Left cardiac atrium (tissue), 4 donors: ENCODE measurements at regions not wholly inside any gene's neighbourhood (a gene's known extent, or its start where the extent isn't known, plus 50 kb on each side); places are given as distances from the start of the nearest gene placed in this dataset.
"Not testable (repeated sequence)": the region's sequence is repeated elsewhere in the genome, so short reads cannot be mapped to it uniquely, and the experiment has no call there.

Source experiments
- ATAC-seq, 2 donors: fragments of 200-7000 bp; cut with Tn5 transposase; one replicate each; pipeline ENCODE4 v1.9.1; 2020; ENCODE audit warnings: mild to moderate bottlenecking in 2 of 2, moderate library complexity in 2 of 2
- DNase-seq: peaks from one replicate; pipeline ENCODE4 v3.0.0-alpha.2; 2020
- intact Hi-C, 2 donors: fragments of 100-400 bp; cut with DNase I; formaldehyde crosslinking; loops; one replicate each; pipeline versions ENCODE4 v1.14.1 to v1.15.1; 2022 to 2023
- donor health status: DM: no; HTN: yes; CAD: no.
- donor health status: DM: no; HTN: yes; CAD: no; lungs with severe emphysema.
- donor health status: DM: yes; HTN: yes; CAD: no.
- donor health status: Dilated cardiomyopathy.

DNA sequence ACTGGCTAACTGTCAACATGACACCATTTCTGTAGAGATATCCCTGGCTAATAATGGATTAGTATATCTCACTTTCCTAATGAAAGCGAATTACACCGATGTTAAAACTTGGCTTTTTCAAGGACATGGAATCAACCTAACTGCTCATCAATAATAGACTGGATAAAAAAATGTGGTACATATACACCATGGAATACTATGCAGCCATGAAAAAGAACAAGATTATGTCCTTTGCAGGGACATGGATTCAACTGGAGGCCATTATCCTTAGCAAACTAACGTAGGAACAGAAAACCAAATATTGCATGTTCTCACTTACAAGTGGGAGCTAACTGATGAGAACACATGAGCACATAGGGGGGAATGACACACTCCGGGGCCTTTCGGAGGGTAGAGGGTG, 62.6 kb downstream of the ZIC1 start:
- DNase-seq (no peak), ATAC-seq (no peak)
- intact Hi-C loops: no loop called here

DNA sequence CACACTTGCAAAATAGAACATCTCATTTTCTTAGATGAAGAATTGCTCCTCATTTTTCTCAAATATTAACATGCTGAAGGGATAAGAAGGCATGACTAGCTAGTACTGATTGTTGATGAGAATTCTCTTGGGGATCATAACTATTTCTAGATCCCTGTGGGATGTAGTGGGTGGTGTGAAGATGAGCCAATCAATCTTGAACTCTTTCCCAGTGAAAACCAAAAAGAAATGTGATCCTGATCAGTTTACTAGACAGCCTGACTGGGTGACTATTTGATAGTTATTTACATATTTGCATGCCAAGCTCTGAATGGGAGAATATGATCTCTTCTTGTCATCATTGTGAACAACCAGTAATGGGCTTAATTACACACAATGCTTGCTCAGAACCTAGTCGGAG, 63.7 kb downstream of the ZIC1 start:
- no peak for DNase-seq
- no peak for ATAC-seq
- intact Hi-C loops: no loop called here

- intact Hi-C loops: no loop called here
- ATAC-seq: no peak
Measured at GRCh38 chr3:147483145-147483544, 74.0 kb downstream of the ZIC1 start.

GRCh38 chr3:147483578-147483977, 74.4 kb downstream of the ZIC1 start:
- ATAC-seq: no peak
- DNase-seq: no peak
- intact Hi-C loops: no loop called here

More at GRCh38 chr3:147483145-147483544, 74.0 kb downstream of the ZIC1 start:
- no peak for DNase-seq

- no peak for ATAC-seq
Measured at GRCh38 chr3:147493065-147493464, 83.9 kb downstream of the ZIC1 start.

GRCh38 chr3:147493666-147494065, 84.5 kb downstream of the ZIC1 start:
- no peak for ATAC-seq
- intact Hi-C loops: no loop called here
- DNase-seq: no peak

More at GRCh38 chr3:147493065-147493464, 83.9 kb downstream of the ZIC1 start:
- no peak for DNase-seq
- intact Hi-C loops: no loop called here

DNA sequence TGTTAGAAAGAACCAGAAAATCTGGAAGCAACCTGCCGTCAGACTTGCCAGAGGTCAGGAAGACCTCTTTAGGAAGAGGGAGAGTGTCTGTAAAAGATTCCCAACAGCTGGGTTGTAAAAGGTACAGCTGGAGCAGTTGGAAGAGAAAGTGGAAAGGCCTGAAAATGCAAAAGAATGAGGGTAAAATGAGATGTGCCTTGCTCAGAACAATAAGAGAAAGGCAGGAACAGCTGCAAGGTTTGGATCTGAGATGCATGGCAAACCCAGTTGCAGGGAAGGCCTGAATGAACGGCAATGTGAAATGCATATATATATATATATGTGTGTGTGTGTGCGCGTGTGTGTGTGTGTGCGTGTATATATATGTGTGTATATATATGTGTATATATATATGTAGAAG, 88.1 kb downstream of the ZIC1 start:
- intact Hi-C loops: no loop called here
- DNase-seq (no peak), ATAC-seq (no peak)

- no peak for DNase-seq
- intact Hi-C loops: no loop called here
- no peak for ATAC-seq
Measured at GRCh38 chr3:147507638-147508286, 98.6 kb downstream of the ZIC1 start.

DNA sequence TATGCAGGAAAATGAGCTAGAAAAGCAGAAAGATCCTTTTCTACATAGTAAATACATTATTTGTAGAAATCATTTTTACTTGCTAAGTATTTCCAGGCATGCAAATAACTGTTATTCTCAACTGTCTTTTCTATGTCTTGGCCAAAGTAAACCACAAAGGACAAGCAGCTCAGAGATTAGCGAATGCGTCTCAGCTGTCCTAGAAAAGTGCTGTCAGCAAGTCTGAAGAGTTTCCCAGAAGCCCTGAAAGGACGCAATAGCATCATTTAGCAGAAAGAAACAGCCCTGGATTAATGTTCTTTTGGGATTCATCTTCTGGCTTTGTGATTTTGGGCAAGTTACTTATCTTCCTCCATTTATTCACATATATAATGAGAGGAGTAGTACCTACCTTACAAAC, 100.3 kb downstream of the ZIC1 start:
- intact Hi-C loops: no loop called here
- no peak for DNase-seq
- ATAC-seq: peak in 1 of 2 donors; percentile 44

- DNase-seq (no peak), ATAC-seq (no peak)
- intact Hi-C loops: no loop called here
Measured at GRCh38 chr3:147513785-147514184, 104.6 kb downstream of the ZIC1 start.

- ATAC-seq (no peak), DNase-seq (no peak)
- intact Hi-C loops: no loop called here
Measured at GRCh38 chr3:147514366-147515160, 105.4 kb downstream of the ZIC1 start.

DNA sequence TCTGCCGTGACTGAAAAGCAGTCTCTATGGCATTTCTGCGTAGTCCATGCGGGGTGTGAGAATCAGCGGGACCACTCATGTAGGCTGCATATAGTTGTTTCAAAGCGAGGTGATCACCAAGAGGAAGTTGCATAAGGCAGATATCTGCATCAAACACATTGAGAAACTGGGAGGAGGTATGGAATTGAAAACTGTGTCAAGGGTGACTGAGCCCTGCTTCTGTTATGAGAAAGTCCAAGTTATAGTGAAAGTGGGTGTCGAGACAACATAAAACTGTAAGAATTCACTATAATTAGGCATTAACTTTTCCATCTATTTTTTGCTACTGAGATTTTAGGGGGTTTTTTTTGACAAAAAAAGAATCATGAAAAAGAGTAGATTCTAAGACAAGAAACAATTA, 109.3 kb downstream of the ZIC1 start:
- ATAC-seq (no peak), DNase-seq (no peak)
- intact Hi-C loops: no loop called here

DNA sequence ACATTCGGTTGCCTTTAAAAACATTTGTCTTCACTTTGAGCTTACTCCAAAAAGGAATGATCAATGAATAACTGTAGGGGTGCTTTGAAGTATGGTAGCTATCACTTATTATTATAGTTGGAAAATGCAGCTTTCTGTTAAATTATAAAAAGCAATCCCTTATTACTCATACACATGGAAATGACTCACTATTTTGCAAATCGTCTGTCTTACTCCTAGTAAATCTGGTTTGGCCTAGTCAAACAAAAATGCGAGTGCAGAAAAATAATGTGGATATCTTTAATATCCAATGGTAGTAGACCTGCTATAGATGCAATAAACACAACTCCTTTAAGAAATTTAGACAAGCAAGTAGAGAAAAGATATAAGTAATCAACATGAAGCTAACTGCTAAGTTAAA, 112.5 kb downstream of the ZIC1 start:
- no peak for ATAC-seq
- intact Hi-C loops: loop anchor here in 1 of 2 donors (10.0 kb wide), 1 partner anchor 57 kb away; no protein-coding TSS in a partner anchor

DNA sequence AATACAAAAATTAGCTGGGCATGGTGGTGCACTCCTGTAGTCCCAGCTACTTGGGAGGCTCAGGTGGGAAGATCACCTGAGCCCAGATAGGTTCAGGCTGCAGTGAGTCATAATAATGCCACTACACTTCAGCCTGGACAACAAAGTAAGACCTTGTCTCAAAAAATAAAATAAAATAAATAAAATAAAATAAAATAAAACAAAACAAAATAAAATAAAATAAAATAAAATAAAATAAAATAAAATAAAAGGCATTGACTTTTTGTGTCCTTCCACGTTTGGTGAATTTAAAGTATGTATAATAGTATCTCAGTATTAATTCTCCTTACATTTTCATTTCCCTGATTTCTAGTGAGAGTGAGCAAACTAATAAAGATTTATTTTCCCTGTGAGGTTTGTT, 113.6 kb downstream of the ZIC1 start:
- intact Hi-C loops: loop anchor here in 1 of 2 donors (10.0 kb wide), 1 partner anchor 58 kb away; no protein-coding TSS in a partner anchor
- DNase-seq, ATAC-seq: not testable (repeated sequence)

More for the DNA sequence above, 112.5 kb downstream of the ZIC1 start:
- no peak for DNase-seq

GRCh38 chr3:147529551-147529950, 120.4 kb downstream of the ZIC1 start:
- DNase-seq: no peak
- ATAC-seq: no peak
- intact Hi-C loops: loop anchor here in 1 of 2 donors (10.0 kb wide), 1 partner anchor 65 kb away; no protein-coding TSS in a partner anchor

- intact Hi-C loops: no loop called here
- ATAC-seq (no peak), DNase-seq (no peak)
Measured at GRCh38 chr3:147538034-147538433, 128.9 kb downstream of the ZIC1 start.

DNA sequence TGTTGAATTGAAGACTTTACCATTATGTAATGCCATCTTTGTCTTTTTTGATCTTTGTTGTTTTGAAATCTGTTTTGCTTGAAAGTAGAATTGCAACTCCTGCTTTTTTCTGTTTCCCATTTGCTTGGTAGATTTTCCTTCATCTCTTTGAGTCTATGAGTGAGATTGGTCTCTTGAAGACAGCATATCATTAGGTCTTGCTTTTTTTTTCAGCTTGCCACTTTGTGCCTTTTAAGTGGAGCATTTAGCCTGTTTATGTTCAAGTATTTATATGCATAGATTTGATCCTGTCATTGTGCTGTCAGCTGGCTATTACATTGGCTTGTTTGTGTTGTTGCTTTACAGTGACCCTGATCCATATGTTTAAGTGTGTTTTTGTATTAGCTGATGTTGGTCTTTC, 131.8 kb downstream of the ZIC1 start:
- ATAC-seq (no peak), DNase-seq (no peak)
- intact Hi-C loops: no loop called here

GRCh38 chr3:147544290-147544689, 135.1 kb downstream of the ZIC1 start:
- intact Hi-C loops: no loop called here
- no peak for ATAC-seq

DNA sequence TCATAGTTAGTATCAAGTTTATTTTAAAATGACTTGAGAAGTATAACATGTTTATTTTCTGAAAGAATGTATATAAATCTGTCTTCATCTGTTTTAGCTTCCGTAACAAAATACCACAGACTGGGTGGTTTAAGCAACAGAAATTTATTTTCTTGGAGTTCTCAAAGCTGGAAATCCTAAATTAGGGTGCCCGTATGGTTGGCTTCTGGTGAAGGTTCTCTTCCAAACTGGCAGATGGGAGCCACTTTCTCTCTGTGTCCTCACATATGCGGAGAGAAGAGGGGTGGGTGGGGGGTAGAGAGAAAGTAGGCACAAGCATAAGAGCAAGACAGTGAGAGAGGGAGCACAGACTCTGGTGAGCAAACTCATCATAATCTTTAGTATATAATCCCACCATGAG, 142.3 kb downstream of the ZIC1 start:
- intact Hi-C loops: no loop called here
- no peak for ATAC-seq
- no peak for DNase-seq

More at GRCh38 chr3:147544290-147544689, 135.1 kb downstream of the ZIC1 start:
- DNase-seq: no peak

- ATAC-seq (no peak), DNase-seq (no peak)
- intact Hi-C loops: no loop called here
Measured at GRCh38 chr3:147554332-147554731, 145.2 kb downstream of the ZIC1 start.

DNA sequence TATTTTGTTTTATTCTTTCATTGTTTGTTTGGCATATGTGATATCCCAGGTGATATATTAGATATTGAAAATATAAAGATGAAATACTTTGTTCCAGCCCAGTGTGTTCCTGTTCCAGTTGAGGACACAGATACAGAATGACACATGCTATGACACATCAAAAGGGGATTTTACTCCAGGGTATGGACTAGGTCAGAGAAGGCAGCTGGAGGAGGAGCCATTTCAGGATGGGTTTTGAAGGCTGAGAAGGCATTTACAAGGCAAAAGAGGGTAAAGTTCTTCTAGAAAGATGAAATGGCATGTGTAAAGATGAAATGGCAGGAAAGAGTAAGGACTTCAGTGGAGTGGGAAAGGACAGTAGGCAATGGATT, 163.8 kb downstream of the ZIC1 start:
- intact Hi-C loops: no loop called here
- ATAC-seq (no peak), DNase-seq (no peak)
